NOMO-1 treated with dmso at 0.1 percent for 144 hours (cell line): ENCODE measurements at regions not wholly inside any gene's neighbourhood (a gene's known extent, or its start where the extent isn't known, plus 50 kb on each side); places are given as distances from the start of the nearest gene placed in this dataset.
"Not testable (repeated sequence)": the region's sequence is repeated elsewhere in the genome, so short reads cannot be mapped to it uniquely, and the experiment has no call there.

ENCODE experiments used
- DNase-seq: peaks from one replicate; lab custom pipeline; 2025; ENCODE audit not compliant: unreplicated experiment; lab: John Stamatoyannopoulos, UW

GRCh38 chr16:66030036-66030435 is 336.5 kb upstream of the CDH5 start:
- no peak for DNase-seq

- no peak for DNase-seq
Measured at GRCh38 chr16:66028510-66029216, 337.8 kb upstream of the CDH5 start.

DNA sequence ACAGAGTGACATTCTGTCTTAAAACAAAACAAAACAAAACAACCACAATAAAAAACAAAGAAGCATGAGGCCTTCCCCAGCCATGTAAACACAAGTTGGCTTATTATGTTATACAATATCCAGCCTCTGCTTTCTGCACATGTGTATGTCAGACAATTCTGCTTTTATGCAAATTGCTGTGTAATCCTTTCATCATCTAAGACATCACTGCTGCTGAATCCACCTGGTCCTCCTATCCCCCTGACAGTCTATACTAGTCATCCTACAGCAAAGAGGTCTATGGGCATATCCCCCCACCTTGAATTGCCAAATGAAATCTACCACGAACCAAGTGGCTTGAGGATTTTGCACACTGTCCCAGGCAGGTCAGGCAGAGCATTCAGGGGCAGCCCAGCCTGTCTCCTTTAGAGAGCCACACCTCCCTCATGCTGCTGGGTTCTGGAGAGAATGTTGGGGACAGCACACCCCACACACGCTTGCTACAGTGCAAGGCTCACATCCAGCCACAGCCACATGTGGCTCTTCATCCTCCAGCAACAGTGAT is 339.6 kb upstream of the CDH5 start:
- no peak for DNase-seq

GRCh38 chr16:66026211-66026610 is 340.3 kb upstream of the CDH5 start:
- no peak for DNase-seq

- no peak for DNase-seq
Measured at GRCh38 chr16:66025751-66026150, 340.7 kb upstream of the CDH5 start.

- not testable (repeated sequence) for DNase-seq
Measured at GRCh38 chr16:66024567-66024966, 341.9 kb upstream of the CDH5 start.

- DNase-seq: no peak
Measured at GRCh38 chr16:66023481-66023880, 343.0 kb upstream of the CDH5 start.

- no peak for DNase-seq
Measured at GRCh38 chr16:66020642-66021041, 345.8 kb upstream of the CDH5 start.

GRCh38 chr16:66020046-66020445 is 346.4 kb upstream of the CDH5 start:
- DNase-seq: no peak

DNA sequence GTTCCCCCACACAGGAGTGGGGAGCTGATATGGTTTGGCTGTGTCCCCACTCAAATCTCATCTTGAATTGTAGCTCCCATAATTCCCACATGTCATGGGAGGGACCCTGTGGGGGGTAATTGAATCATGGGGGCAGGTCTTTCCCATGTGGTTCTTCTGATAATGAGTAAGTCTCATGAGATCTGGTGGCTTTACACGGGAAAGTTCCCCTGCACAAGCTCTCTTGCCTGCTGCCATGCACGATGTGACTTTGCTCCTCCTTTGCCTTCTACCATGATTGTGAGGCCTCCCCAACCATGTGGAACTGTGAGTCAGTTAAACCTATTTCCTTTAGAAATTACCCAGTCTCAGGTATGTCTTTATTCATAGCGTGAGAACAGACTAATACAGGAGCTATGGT is 347.0 kb upstream of the CDH5 start:
- not testable (repeated sequence) for DNase-seq

DNA sequence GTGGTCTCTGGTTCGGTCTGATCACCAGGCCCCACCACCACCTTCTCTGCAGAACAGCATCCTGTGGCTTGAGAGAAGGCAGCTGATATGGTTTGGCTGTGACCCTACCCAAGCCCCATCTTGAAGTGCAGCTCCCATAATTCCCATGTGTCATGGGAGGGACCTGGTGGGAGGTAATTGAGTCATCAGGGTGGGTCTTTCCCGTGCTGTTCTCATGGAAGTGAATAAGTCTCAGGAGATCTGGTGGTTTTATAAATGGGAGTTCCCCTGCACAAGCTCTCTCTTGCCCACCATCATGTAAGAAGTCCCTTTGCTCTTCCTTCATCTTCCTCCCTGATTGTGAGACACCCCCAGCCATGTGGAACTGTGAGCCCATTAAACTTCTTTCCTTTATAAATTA is 352.3 kb upstream of the CDH5 start:
- DNase-seq: no peak

DNA sequence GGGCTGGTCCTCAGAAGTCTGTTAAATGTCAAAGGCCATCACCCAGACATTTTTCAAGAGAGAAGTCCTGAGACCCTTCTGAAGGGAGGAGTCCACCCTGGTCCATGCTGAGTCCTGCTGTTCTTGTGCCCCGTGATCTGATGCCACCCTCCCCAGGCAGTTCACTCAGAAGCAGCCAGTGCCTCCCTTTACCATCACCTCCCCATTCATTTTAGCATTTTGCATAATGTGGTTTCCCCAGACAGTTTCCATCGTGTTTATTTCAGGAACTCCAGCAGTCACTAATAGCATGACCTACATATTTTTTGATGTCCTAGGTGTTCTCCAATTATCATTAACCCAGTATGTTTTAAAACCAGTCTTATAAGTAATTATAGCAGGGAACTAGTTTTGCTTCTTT is 353.0 kb upstream of the CDH5 start:
- DNase-seq: no peak

DNA sequence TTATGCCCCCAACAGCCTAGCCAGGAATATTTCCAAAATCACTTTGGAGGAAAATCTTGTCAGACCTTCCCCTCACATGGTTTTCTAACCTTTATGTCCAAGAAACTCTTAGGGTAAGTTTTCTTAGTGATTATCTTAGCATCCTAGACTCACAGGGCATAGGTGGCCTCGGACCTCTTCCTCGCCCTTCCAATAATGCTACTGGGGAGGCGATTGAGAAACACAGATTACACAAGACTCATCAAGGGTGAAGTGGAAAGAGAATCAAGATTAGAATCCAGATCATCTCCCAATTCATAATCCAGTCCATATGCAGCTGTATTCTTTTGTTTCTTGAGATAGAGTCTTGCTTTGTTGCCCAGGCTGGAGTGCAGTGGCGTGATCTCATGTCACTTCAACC is 358.4 kb upstream of the CDH5 start:
- DNase-seq: no peak

DNA sequence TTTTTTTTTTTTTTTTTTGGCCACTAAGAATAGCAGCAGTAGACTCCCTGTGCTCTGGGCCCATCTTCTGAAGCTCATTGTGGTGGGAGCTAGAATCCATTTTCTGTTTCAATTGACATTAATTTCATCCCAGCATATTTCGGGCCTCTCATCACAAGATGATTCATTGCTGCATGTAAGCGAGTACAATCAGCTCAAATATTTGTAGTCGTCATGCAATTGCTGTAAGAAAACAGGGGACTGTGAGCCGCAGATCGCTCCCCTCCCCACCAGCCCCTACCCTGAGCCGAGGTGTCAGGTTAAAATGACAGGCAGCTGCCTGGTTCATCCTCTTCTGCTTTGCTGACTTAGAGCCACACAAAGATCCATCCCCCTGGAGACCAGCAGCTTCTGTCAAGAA is 358.8 kb upstream of the CDH5 start:
- DNase-seq: no peak

DNA sequence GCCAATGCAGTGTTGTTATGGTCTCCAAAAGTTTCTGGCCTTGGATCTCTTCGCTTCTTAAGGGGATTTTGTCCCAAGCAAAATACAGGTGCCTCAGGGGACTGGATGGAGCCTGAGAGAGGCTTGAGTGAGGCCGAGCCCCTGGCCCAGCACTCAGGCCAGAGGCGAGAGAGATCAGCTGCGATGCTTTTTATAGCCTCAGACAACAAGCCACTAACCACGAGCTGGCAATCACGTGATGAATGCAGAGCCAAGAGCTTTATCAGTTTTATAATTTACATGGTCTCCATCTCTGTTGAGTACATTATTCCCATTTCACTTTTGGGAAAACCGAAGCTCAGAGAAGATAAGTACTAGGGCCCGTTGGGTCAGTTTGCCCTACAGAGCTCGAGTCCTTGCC is 360.0 kb upstream of the CDH5 start:
- DNase-seq: no peak

DNA sequence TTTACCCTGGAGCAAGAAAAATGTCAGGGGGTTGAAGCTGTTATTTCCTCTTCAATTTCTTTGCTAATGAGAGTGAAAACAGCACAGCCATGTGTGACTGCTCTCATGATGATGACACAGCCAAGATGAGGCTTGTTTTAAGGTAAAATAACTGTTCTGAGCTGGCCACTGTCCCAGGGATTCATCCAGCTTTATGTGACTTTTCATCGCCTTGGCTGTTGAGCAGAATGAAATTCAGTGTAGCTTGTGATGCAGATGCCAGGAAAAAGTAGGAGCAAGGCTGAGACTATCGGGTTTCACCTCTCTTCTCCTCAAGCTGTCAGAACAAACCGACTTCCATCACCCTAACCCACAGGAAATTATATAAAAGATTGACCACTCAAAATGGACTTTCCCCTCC is 361.8 kb upstream of the CDH5 start:
- DNase-seq: no peak

- no peak for DNase-seq
Measured at GRCh38 chr16:66003201-66003600, 363.3 kb upstream of the CDH5 start.

GRCh38 chr16:66002601-66003000 is 363.9 kb upstream of the CDH5 start:
- no peak for DNase-seq

DNA sequence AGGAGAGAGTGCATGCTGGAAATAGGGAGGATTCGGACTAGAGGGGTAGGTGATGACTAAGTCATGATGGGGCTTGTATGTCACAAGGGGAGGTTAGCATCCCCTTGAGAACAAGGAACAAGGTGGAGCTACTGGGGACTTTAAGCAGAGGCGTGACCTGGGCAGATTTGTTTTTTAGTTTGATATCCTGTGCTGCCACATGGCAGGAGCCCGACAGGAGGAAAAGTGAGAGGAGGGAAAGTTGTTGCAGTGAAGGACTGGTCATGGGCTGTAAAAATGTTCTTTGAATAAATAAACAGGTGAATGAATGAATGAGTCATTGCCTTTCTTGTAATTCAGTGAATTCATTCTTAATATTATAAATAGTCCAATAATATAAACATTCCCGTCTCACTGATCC is 365.1 kb upstream of the CDH5 start:
- no peak for DNase-seq

DNA sequence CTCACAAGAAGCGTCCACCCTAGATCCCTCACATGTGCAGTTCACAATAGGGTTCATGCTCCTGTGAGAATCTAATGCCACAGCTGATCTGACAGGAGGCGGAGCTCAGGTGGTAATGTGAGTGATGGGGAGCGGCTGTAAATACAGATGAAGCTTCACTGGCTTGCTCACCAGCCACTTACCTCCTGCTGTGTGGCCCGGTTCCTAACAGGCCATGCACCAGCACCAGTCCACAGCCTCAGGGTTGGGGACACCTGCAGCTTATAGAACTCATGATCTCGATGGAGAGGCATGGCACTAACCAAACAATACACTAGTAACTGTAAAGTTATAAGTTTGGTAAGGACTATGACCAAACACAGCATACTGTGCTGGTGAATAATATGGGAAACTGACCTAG is 368.0 kb upstream of the CDH5 start:
- no peak for DNase-seq

DNA sequence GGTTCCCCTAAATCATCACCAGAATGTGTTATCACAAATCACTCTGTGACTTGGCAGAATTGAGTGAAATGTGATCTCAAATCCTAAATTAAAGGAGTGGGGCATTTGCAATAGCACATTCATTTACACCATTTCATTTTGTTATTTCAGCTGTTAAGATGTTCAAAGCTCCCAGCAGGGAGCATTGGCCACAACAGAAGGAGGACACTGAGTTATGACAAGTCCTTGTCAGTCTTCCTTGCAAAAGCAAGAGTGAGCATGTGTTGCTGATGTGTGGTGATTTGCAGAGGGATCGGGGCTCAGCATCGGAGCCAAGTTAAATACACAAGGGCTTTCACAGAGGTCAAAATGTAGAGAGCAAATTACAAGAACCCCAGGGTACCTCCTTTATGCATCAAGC is 372.2 kb upstream of the CDH5 start:
- DNase-seq: no peak

DNA sequence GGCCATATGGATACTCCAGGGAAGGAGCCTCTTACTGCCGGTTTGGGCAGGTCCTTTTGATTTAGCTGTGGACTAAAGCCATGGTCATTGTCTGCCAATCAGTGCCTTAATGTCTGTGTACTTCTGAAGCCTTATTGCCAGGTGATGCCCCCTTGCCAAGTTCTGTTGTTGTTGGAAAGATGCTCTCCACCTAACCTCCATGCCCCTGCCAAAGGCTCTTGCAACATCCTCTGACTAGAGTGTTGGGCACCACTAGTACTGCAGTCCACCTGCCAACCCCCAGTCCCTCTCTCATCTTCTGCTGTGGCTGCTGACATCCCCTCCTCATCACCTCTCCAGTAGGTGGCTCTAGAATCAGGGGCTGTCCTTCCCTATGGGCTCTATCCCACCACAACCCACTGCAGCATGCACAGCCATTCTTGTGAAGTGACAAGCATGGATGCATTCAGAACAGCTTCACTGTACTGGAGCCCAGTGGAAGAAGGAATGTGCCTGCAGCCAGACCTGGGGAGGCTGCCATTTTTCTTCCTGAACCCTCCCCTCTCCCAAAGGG is 375.3 kb upstream of the CDH5 start:
- DNase-seq: no peak
